ENCODE measurements at regions not wholly inside any gene's neighbourhood (a gene's known extent, or its start where the extent isn't known, plus 50 kb on each side); places are given as distances from the start of the nearest gene placed in this dataset.

- Histone ChIP-seq H3K4me3 (replicated peaks in 1 of 3; ENCODE audit: insufficient read depth in 1 of 3, low read depth in 1 of 3, low read length in 3 of 3) (no peak overlapping the region), H3K9me1 (replicated peaks; ENCODE audit: control insufficient read depth, extremely low read depth, insufficient read depth, low read length) (no peaks in the 10 kb centered on the region), H3K9me3 (replicated peaks; ENCODE audit: control insufficient read depth, insufficient read depth, low read length) (no peaks in the 10 kb centered on the region), H3K27ac (ENCODE audit: insufficient read depth, low read depth, low read length) (no peak overlapping the region), H3K9ac (replicated peaks; ENCODE audit: extremely low read depth, insufficient read depth, low read length) (no peak overlapping the region), H4K20me1 (replicated peaks; ENCODE audit: control insufficient read depth, extremely low read depth, insufficient read depth, low read length) (no peaks in the 10 kb centered on the region), H3K36me3 (ENCODE audit: control insufficient read depth in 2 of 2, extremely low read depth in 1 of 2, insufficient read depth in 2 of 2, low read length in 2 of 2) (no peaks in the 10 kb centered on the region), H3K27me3 (ENCODE audit: control insufficient read depth in 2 of 2, insufficient read depth in 2 of 2, low read length in 2 of 2) (no peaks in the 10 kb centered on the region), H3K4me1 (ENCODE audit: control insufficient read depth, extremely low read depth, insufficient read depth, low read length) (no peaks in the 10 kb centered on the region), H2AFZ (ENCODE audit: low read depth, low read length) (no peak overlapping the region), H3K79me2 (ENCODE audit: control insufficient read depth, insufficient read depth, low read length) (no peaks in the 10 kb centered on the region), H3K4me2 (ENCODE audit: insufficient read depth, low read length) (no peak overlapping the region)
- DNase-seq (ENCODE audit: low read depth, low spot score) (no peak), FAIRE-seq (no peak)
- TF ChIP-seq GATA2 (IDR thresholded peaks at IDR 0.05; ENCODE audit: insufficient read depth, insufficient read length, low read depth, low read length) = no peak
- no peak for TF ChIP-seq POLR2AphosphoS5 (IDR thresholded peaks at IDR 0.05; ENCODE audit: insufficient read depth, low read depth, low read length)
- TF ChIP-seq EZH2 (IDR thresholded peaks at IDR 0.05; ENCODE audit: borderline replicate concordance, low read depth, low read length, severe bottlenecking) = no peak
- TF ChIP-seq FOS (IDR thresholded peaks at IDR 0.05; ENCODE audit: borderline replicate concordance, insufficient read depth, low read length) = no peak
- no peak for TF ChIP-seq MAX (IDR thresholded peaks at IDR 0.05; ENCODE audit: insufficient read depth, insufficient read length)
- no peak for TF ChIP-seq MYC (IDR thresholded peaks at IDR 0.05; ENCODE audit: low read depth, low read length)
- TF ChIP-seq CTCF (IDR thresholded peaks at IDR 0.05; ENCODE audit: extremely low read depth in 1 of 2, insufficient read depth in 1 of 2, low read depth in 1 of 2, low read length in 2 of 2) = no peak
- TF ChIP-seq POLR2A (IDR thresholded peaks at IDR 0.05; ENCODE audit: low read depth, low read length) = no peak
- TF ChIP-seq JUN (IDR thresholded peaks at IDR 0.05; ENCODE audit: borderline replicate concordance, insufficient read depth, insufficient read length, low read depth) = no peak
- no TSS peak for BruUV-seq (replicated peaks)
- ChIA-PET CTCF (no interaction called here), POLR2A (no interaction called here)
- intact Hi-C loops (cut with micrococcal nuclease) = no loop called here
- dilution Hi-C loops (cut with MboI; ENCODE audit: extremely low pct_ligation_motif_present, low sequenced_read_pairs) = no loop called here
These were observed 155.2 kb upstream of the ISL1 start for GRCh38 chr5:51227963-51228470.

Data from endothelial cell of umbilical vein (primary cell).